HEK293 (cell line): ENCODE measurements at regions not wholly inside any gene's neighbourhood (a gene's known extent, or its start where the extent isn't known, plus 50 kb on each side); places are given as distances from the start of the nearest gene placed in this dataset.

Experiments
- MYNN ChIP-seq: fragments of 450-650 bp; formaldehyde crosslinking; IDR thresholded peaks from 2 replicates; pipeline ENCODE4 v1.5.1; 2016; ENCODE audit warnings: missing biosample characterization, missing genetic modification characterization, borderline replicate concordance
- OVOL3 ChIP-seq: fragments of 450-650 bp; formaldehyde crosslinking; IDR thresholded peaks from 2 replicates; pipeline ENCODE4 v1.5.1; 2016; ENCODE audit warnings: missing biosample characterization, missing genetic modification characterization
- REST ChIP-seq: fragments of 450-650 bp; formaldehyde crosslinking; IDR thresholded peaks from 2 replicates; pipeline ENCODE4 v1.5.1; 2016; ENCODE audit warnings: missing biosample characterization, missing genetic modification characterization
- YY1 ChIP-seq: fragments of 450-650 bp; formaldehyde crosslinking; IDR thresholded peaks from 2 replicates; pipeline ENCODE4 v1.5.1; 2018; ENCODE audit warnings: missing biosample characterization, missing genetic modification characterization
- ZBTB1 ChIP-seq: fragments of 450-650 bp; formaldehyde crosslinking; IDR thresholded peaks from 2 replicates; pipeline ENCODE4 v1.5.1; 2016; ENCODE audit warnings: missing biosample characterization, missing genetic modification characterization
- ZNF132 ChIP-seq: fragments of 450-650 bp; formaldehyde crosslinking; IDR thresholded peaks from 2 replicates; pipeline ENCODE4 v1.5.1; 2017; ENCODE audit warnings: missing biosample characterization, missing genetic modification characterization, borderline replicate concordance
- ZNF639 ChIP-seq: fragments of 450-650 bp; formaldehyde crosslinking; IDR thresholded peaks from 2 replicates; pipeline ENCODE4 v1.5.1; 2016; ENCODE audit warnings: missing biosample characterization, missing genetic modification characterization
- ZSCAN23 ChIP-seq: fragments of 450-650 bp; formaldehyde crosslinking; IDR thresholded peaks from 2 replicates; pipeline ENCODE4 v1.5.1; 2016; ENCODE audit warnings: missing biosample characterization, missing genetic modification characterization
- TF ChIP-seq, protein P1 (sequence below): fragments of 450-650 bp; formaldehyde crosslinking; IDR thresholded peaks from 2 replicates; pipeline ENCODE4 v1.5.1; 2016; ENCODE audit warnings: missing biosample characterization, missing genetic modification characterization

GRCh38 chr10:121128164-121128563, 277.0 kb downstream of the WDR11 start:
- TF ChIP-seq OVOL3 (tag by site-specific recombination) (no peak), REST (tag by site-specific recombination) (no peak), ZNF132 (tag by site-specific recombination) (no peak), MYNN (tag by site-specific recombination) (no peak), ZNF639 (tag by site-specific recombination) (no peak), YY1 (tag by site-specific recombination) (no peak), ZBTB1 (no peak), ZSCAN23 (tag by site-specific recombination) (no peak)
- TF ChIP-seq, protein P1, sequence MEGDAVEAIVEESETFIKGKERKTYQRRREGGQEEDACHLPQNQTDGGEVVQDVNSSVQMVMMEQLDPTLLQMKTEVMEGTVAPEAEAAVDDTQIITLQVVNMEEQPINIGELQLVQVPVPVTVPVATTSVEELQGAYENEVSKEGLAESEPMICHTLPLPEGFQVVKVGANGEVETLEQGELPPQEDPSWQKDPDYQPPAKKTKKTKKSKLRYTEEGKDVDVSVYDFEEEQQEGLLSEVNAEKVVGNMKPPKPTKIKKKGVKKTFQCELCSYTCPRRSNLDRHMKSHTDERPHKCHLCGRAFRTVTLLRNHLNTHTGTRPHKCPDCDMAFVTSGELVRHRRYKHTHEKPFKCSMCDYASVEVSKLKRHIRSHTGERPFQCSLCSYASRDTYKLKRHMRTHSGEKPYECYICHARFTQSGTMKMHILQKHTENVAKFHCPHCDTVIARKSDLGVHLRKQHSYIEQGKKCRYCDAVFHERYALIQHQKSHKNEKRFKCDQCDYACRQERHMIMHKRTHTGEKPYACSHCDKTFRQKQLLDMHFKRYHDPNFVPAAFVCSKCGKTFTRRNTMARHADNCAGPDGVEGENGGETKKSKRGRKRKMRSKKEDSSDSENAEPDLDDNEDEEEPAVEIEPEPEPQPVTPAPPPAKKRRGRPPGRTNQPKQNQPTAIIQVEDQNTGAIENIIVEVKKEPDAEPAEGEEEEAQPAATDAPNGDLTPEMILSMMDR (tag by site-specific recombination), result no peak
